Smooth muscle cell (in vitro differentiated cells): ENCODE measurements at regions not wholly inside any gene's neighbourhood (a gene's known extent, or its start where the extent isn't known, plus 50 kb on each side); places are given as distances from the start of the nearest gene placed in this dataset.

Experiments used
- DNase-seq: peaks from one replicate; lab custom pipeline; 2025; ENCODE audit not compliant: unreplicated experiment; lab: John Stamatoyannopoulos, UW
- H2AFZ ChIP-seq: fragments of 200-600 bp; sonication (generic); 2 replicates; pipeline ENCODE4 v1.6.0; 2016; ENCODE audit warnings: antibody characterized with exemption, low read depth, mild to moderate bottlenecking
- H3F3A ChIP-seq: fragments of 200-600 bp; sonication (generic); 2 replicates; pipeline ENCODE4 v1.6.0; 2017; ENCODE audit warnings: antibody characterized with exemption, low read depth
- H3K27ac ChIP-seq: fragments of 200-600 bp; sonication (generic); 2 replicates; pipeline ENCODE4 v1.5.1; 2016; ENCODE audit warnings: low read depth, mild to moderate bottlenecking
- H3K27me3 ChIP-seq: fragments of 200-600 bp; sonication (generic); 2 replicates; pipeline ENCODE4 v1.6.1; 2016; ENCODE audit warnings: low read depth, mild to moderate bottlenecking
- H3K36me3 ChIP-seq: fragments of 200-600 bp; sonication (generic); 2 replicates; pipeline ENCODE4 v1.5.1; 2016; ENCODE audit warnings: low read depth
- H3K4me1 ChIP-seq: fragments of 200-600 bp; sonication (generic); 2 replicates; pipeline ENCODE4 v1.5.1; 2016; ENCODE audit warnings: low read depth
- H3K4me2 ChIP-seq: fragments of 200-600 bp; sonication (generic); 2 replicates; pipeline ENCODE4 v1.6.0; 2016; ENCODE audit warnings: mild to moderate bottlenecking
- H3K4me3 ChIP-seq: fragments of 200-600 bp; sonication (generic); 2 replicates; pipeline ENCODE4 v1.5.1; 2016; ENCODE audit warnings: mild to moderate bottlenecking
- H3K79me2 ChIP-seq: fragments of 200-600 bp; sonication (generic); 2 replicates; pipeline ENCODE4 v1.6.0; 2016; ENCODE audit warnings: low read depth, mild to moderate bottlenecking
- H3K9ac ChIP-seq: fragments of 200-600 bp; sonication (generic); 2 replicates; pipeline ENCODE4 v1.6.0; 2016; ENCODE audit warnings: low read depth
- H3K9me3 ChIP-seq: fragments of 200-600 bp; sonication (generic); replicated peaks from 2 replicates; pipeline ENCODE4 v1.5.1; 2016; ENCODE audit warnings: low read depth
- H4K20me1 ChIP-seq: fragments of 200-600 bp; sonication (generic); 2 replicates; pipeline ENCODE4 v1.6.0; 2016; ENCODE audit warnings: low read depth
- CTCF ChIP-seq: fragments of 200-600 bp; sonication (generic); IDR thresholded peaks from 2 replicates; pipeline ENCODE4 v1.5.1; 2017; ENCODE audit warnings: borderline replicate concordance, mild to moderate bottlenecking, antibody characterized with exemption; ENCODE audit not compliant: insufficient read depth, poor library complexity, severe bottlenecking
- WGBS: methylation state at CpG from one replicate; pipeline ENCODE4 v1.1.7; 2016; ENCODE audit warnings: low lambda C conversion rate; 5-methylcytosine and 5-hydroxymethylcytosine counted together

- H3K4me2 ChIP-seq: peak overlapping the region; percentile 78
- DNase-seq: no peak
- H3K27ac ChIP-seq: no peak overlapping the region
- 44% methylated on average over 8 of the region's 8 CpGs for WGBS
- H3F3A ChIP-seq: peaks cover 11% of the 10 kb centered on the region
- H3K27me3 ChIP-seq: peaks cover 22% of the 10 kb centered on the region
- no peak overlapping the region for H3K9ac ChIP-seq
- peak; percentile 22 for TF ChIP-seq CTCF
- no peaks in the 10 kb centered on the region for H3K36me3 ChIP-seq
- H2AFZ ChIP-seq: no peak overlapping the region
- no peaks in the 10 kb centered on the region for H3K79me2 ChIP-seq
- no peaks in the 10 kb centered on the region for H3K9me3 ChIP-seq
- H3K4me1 ChIP-seq: peaks cover 34% of the 10 kb centered on the region
- H3K4me3 ChIP-seq: no peak overlapping the region
- no peaks in the 10 kb centered on the region for H4K20me1 ChIP-seq
Observed at GRCh38 chr9:79254900-79255650, 316.7 kb upstream of the TLE4 start.

- 50% methylated on average over 10 of the region's 10 CpGs for WGBS
- TF ChIP-seq CTCF: no peak
- Histone ChIP-seq H3K4me1 (peaks cover 34% of the 10 kb centered on the region), H3K27me3 (peaks cover 29% of the 10 kb centered on the region), H3K79me2 (no peaks in the 10 kb centered on the region), H3K27ac (no peak overlapping the region), H3K36me3 (no peaks in the 10 kb centered on the region), H3K9ac (no peak overlapping the region), H4K20me1 (no peaks in the 10 kb centered on the region), H3K4me3 (no peak overlapping the region), H3K9me3 (no peaks in the 10 kb centered on the region), H3F3A (peaks cover 11% of the 10 kb centered on the region), H2AFZ (no peak overlapping the region), H3K4me2 (peak overlapping the region; percentile 78)
- no peak for DNase-seq
Observed at GRCh38 chr9:79255651-79256260, 316.0 kb upstream of the TLE4 start.

- H3K4me1 ChIP-seq: peaks cover 34% of the 10 kb centered on the region
- no peak overlapping the region for H3K9ac ChIP-seq
- peaks cover 33% of the 10 kb centered on the region for H3K27me3 ChIP-seq
- H3K4me2 ChIP-seq: peak overlapping the region; percentile 78
- no peaks in the 10 kb centered on the region for H3K36me3 ChIP-seq
- no peak overlapping the region for H2AFZ ChIP-seq
- no peak overlapping the region for H3K27ac ChIP-seq
- DNase-seq: no peak
- peaks cover 11% of the 10 kb centered on the region for H3F3A ChIP-seq
- TF ChIP-seq CTCF: no peak
- peak overlapping the region; percentile 30 for H3K4me3 ChIP-seq
- H3K9me3 ChIP-seq: no peaks in the 10 kb centered on the region
- H4K20me1 ChIP-seq: no peaks in the 10 kb centered on the region
- 8% methylated on average over 15 of the region's 15 CpGs for WGBS
- H3K79me2 ChIP-seq: no peaks in the 10 kb centered on the region
Observed at GRCh38 chr9:79256691-79257213, 315.0 kb upstream of the TLE4 start.
